ENCODE measurements at regions not wholly inside any gene's neighbourhood (a gene's known extent, or its start where the extent isn't known, plus 50 kb on each side); places are given as distances from the start of the nearest gene placed in this dataset.

DNA sequence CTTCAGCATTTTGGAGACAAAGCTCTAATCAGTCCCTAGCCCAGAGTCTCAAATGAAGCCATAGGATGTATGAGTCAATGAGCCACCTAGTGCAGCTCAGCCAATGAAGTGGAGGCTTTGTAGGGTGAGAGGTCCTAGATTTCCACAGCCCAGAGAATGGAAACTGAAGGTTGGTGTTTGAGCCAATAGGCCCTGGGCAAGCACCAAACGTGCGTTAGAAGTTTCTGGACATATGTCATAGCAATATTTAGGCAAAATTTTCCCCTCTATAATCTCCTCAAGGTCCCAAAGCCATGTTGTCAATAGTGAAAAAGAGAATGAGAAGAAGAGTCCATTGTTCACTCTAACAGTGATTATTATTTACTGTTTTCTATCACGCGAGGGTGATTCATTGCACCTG lies 361.3 kb downstream of the PLPP3 start:
- CTCF ChIA-PET, result no interaction called here
- H3K4me1 ChIP-seq (ENCODE audit: control extremely low read depth in 1 of 4, control insufficient read depth in 4 of 4, insufficient read depth in 4 of 4, low read length in 3 of 4), result no peaks in the 10 kb centered on the region
- H3K4me3 ChIP-seq (ENCODE audit: control insufficient read depth in 1 of 7, extremely low read depth in 1 of 7, insufficient read depth in 4 of 7, low read depth in 2 of 7, low read length in 6 of 7), result no peak overlapping the region
- peaks cover 0 to 2% (median 0%) of the 10 kb centered on the region in 5 experiments for H3K27me3 ChIP-seq (replicated peaks in 2 of 5; ENCODE audit: control insufficient read depth in 4 of 5, insufficient read depth in 5 of 5, low read length in 4 of 5)
- DNase-seq, result no peak
- WGBS (ENCODE audit: insufficient coverage), result 100% methylated on average over 2 of the region's 4 CpGs
- peaks cover 0 to 1% (median 0%) of the 10 kb centered on the region in 5 experiments for H3K9me3 ChIP-seq (ENCODE audit: control extremely low read depth in 1 of 5, control insufficient read depth in 4 of 5, insufficient read depth in 2 of 5, low read depth in 1 of 5, low read length in 4 of 5)
- POLR2A ChIA-PET, result no interaction called here
- H3K36me3 ChIP-seq (ENCODE audit: control insufficient read depth in 4 of 4, insufficient read depth in 4 of 4, low read length in 3 of 4), result no peaks in the 10 kb centered on the region
- H3K27ac ChIP-seq (ENCODE audit: insufficient read depth in 1 of 2, low read depth in 1 of 2, low read length in 2 of 2, poor library complexity in 1 of 2, severe bottlenecking in 2 of 2), result no peak overlapping the region

DNA sequence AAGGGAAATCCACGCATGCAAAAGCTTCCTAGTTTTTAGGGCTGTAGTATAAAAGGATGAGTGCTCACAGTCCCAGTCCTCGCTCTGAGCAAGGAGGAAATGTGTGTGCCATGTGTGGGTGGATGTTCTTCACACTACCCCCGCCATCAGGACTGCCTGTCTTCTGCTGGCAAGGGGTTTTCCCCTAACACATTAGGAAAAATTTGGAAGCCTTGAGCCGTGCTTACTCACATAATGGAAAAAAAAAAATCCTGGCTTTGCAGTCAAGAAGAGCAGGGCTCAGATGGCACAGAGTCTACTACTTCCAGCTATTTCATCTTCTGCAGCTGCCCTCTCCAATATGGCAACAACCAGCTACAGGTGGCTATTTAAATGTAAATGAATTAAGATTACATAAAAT lies 363.1 kb downstream of the PLPP3 start:
- ChIA-PET CTCF (no interaction called here), POLR2A (no interaction called here)
- H3K4me3 ChIP-seq (ENCODE audit: control insufficient read depth in 1 of 7, extremely low read depth in 1 of 7, insufficient read depth in 4 of 7, low read depth in 2 of 7, low read length in 6 of 7), result no peak overlapping the region
- H3K27ac ChIP-seq (ENCODE audit: insufficient read depth in 1 of 2, low read depth in 1 of 2, low read length in 2 of 2, poor library complexity in 1 of 2, severe bottlenecking in 2 of 2), result no peak overlapping the region
- peaks cover 0 to 1% (median 0%) of the 10 kb centered on the region in 5 experiments for H3K9me3 ChIP-seq (ENCODE audit: control extremely low read depth in 1 of 5, control insufficient read depth in 4 of 5, insufficient read depth in 2 of 5, low read depth in 1 of 5, low read length in 4 of 5)
- H3K4me1 ChIP-seq (ENCODE audit: control extremely low read depth in 1 of 4, control insufficient read depth in 4 of 4, insufficient read depth in 4 of 4, low read length in 3 of 4), result no peaks in the 10 kb centered on the region
- no CpG with 5 or more reads among the region's 4 CpGs for WGBS (ENCODE audit: insufficient coverage)
- no peak for DNase-seq
- no peaks in the 10 kb centered on the region for H3K36me3 ChIP-seq (ENCODE audit: control insufficient read depth in 4 of 4, insufficient read depth in 4 of 4, low read length in 3 of 4)
- peaks cover 0 to 2% (median 0%) of the 10 kb centered on the region in 5 experiments for H3K27me3 ChIP-seq (replicated peaks in 2 of 5; ENCODE audit: control insufficient read depth in 4 of 5, insufficient read depth in 5 of 5, low read length in 4 of 5)

DNA sequence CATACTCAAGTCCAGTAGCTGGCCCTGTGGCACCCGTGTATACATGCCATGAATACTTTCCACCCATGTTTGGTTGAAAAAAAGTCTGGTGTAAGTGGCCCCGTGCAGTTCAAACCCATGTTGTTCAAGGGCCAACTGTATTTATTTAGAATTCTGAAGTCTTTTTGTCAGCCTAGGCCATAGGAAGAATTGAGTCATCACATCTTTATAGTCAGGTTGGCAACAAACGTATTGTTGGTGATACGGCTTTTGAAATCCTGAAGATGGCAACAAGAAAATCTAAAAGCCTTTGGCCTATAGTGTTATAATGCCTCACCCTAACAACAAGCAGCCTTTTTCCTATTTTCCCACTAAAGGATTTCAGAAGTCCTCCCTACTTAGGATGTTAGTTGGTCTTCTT lies 363.6 kb downstream of the PLPP3 start:
- WGBS (ENCODE audit: insufficient coverage), result 95% methylated on average over 4 of the region's 4 CpGs
- CTCF ChIA-PET, result no interaction called here

DNA sequence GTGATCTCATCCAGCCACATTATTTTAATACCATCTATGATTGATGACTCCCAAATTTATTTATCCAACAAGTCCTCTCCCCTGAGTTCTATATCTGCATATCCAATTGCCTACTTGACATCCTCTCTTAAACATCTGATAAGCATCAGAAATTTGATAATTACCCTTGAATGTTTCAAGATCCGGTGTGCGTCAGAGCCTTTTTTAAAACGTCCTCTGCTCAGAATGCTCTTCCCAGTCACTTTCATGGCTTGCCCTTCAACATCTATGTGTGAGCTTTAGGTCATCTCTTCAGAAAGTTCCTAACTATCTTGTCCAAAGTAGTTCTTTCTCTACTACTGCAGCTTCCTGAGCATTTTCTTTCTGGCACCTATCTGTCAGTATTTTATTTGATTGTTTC lies 364.3 kb downstream of the PLPP3 start:
- WGBS (ENCODE audit: insufficient coverage), result 98% methylated on average over 3 of the region's 3 CpGs
- Histone ChIP-seq H3K9me3 (ENCODE audit: control extremely low read depth in 1 of 5, control insufficient read depth in 4 of 5, insufficient read depth in 2 of 5, low read depth in 1 of 5, low read length in 4 of 5) (peaks cover 0 to 1% (median 0%) of the 10 kb centered on the region in 5 experiments), H3K4me1 (ENCODE audit: control extremely low read depth in 1 of 4, control insufficient read depth in 4 of 4, insufficient read depth in 4 of 4, low read length in 3 of 4) (no peaks in the 10 kb centered on the region), H3K27me3 (replicated peaks in 2 of 5; ENCODE audit: control insufficient read depth in 4 of 5, insufficient read depth in 5 of 5, low read length in 4 of 5) (peaks cover 0 to 2% (median 0%) of the 10 kb centered on the region in 5 experiments), H3K4me3 (ENCODE audit: control insufficient read depth in 1 of 7, extremely low read depth in 1 of 7, insufficient read depth in 4 of 7, low read depth in 2 of 7, low read length in 6 of 7) (no peak overlapping the region), H3K36me3 (ENCODE audit: control insufficient read depth in 4 of 4, insufficient read depth in 4 of 4, low read length in 3 of 4) (no peaks in the 10 kb centered on the region), H3K27ac (ENCODE audit: insufficient read depth in 1 of 2, low read depth in 1 of 2, low read length in 2 of 2, poor library complexity in 1 of 2, severe bottlenecking in 2 of 2) (no peak overlapping the region)
- ChIA-PET POLR2A (no interaction called here), CTCF (no interaction called here)
- DNase-seq, result no peak

More for the DNA sequence above, 363.6 kb downstream of the PLPP3 start:
- Histone ChIP-seq H3K4me1 (ENCODE audit: control extremely low read depth in 1 of 4, control insufficient read depth in 4 of 4, insufficient read depth in 4 of 4, low read length in 3 of 4) (no peaks in the 10 kb centered on the region), H3K9me3 (ENCODE audit: control extremely low read depth in 1 of 5, control insufficient read depth in 4 of 5, insufficient read depth in 2 of 5, low read depth in 1 of 5, low read length in 4 of 5) (peaks cover 0 to 1% (median 0%) of the 10 kb centered on the region in 5 experiments), H3K4me3 (ENCODE audit: control insufficient read depth in 1 of 7, extremely low read depth in 1 of 7, insufficient read depth in 4 of 7, low read depth in 2 of 7, low read length in 6 of 7) (no peak overlapping the region), H3K27ac (ENCODE audit: insufficient read depth in 1 of 2, low read depth in 1 of 2, low read length in 2 of 2, poor library complexity in 1 of 2, severe bottlenecking in 2 of 2) (no peak overlapping the region), H3K36me3 (ENCODE audit: control insufficient read depth in 4 of 4, insufficient read depth in 4 of 4, low read length in 3 of 4) (no peaks in the 10 kb centered on the region), H3K27me3 (replicated peaks in 2 of 5; ENCODE audit: control insufficient read depth in 4 of 5, insufficient read depth in 5 of 5, low read length in 4 of 5) (peaks cover 0 to 2% (median 0%) of the 10 kb centered on the region in 5 experiments)
- POLR2A ChIA-PET, result no interaction called here
- DNase-seq, result no peak

DNA sequence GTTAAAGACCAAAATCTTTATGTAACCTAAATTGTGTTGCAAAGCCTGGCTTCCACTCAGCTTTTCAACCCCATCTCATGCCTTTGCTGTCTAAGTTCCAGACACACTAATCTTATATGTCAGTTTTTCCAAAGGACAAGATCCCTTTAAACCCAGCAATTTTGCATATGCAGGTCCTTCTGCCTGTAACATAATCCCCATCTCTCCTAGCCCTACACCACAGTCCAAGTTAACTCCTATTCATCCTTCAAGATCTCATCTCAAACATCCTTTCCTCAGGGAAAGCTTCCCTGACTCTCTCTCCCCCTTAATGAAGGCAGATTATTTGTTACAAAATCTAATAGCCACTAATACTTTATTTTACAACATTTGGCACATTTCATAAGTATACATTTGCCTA lies 366.3 kb downstream of the PLPP3 start:
- Histone ChIP-seq H3K27me3 (replicated peaks in 2 of 5; ENCODE audit: control insufficient read depth in 4 of 5, insufficient read depth in 5 of 5, low read length in 4 of 5) (peaks cover 0 to 2% (median 0%) of the 10 kb centered on the region in 5 experiments), H3K27ac (ENCODE audit: insufficient read depth in 1 of 2, low read depth in 1 of 2, low read length in 2 of 2, poor library complexity in 1 of 2, severe bottlenecking in 2 of 2) (no peak overlapping the region), H3K36me3 (ENCODE audit: control insufficient read depth in 4 of 4, insufficient read depth in 4 of 4, low read length in 3 of 4) (no peaks in the 10 kb centered on the region), H3K4me1 (ENCODE audit: control extremely low read depth in 1 of 4, control insufficient read depth in 4 of 4, insufficient read depth in 4 of 4, low read length in 3 of 4) (no peaks in the 10 kb centered on the region), H3K4me3 (ENCODE audit: control insufficient read depth in 1 of 7, extremely low read depth in 1 of 7, insufficient read depth in 4 of 7, low read depth in 2 of 7, low read length in 6 of 7) (no peak overlapping the region), H3K9me3 (ENCODE audit: control extremely low read depth in 1 of 5, control insufficient read depth in 4 of 5, insufficient read depth in 2 of 5, low read depth in 1 of 5, low read length in 4 of 5) (peaks cover 0 to 2% (median 0%) of the 10 kb centered on the region in 5 experiments)
- no peak for DNase-seq
- ChIA-PET POLR2A (no interaction called here), CTCF (no interaction called here)

DNA sequence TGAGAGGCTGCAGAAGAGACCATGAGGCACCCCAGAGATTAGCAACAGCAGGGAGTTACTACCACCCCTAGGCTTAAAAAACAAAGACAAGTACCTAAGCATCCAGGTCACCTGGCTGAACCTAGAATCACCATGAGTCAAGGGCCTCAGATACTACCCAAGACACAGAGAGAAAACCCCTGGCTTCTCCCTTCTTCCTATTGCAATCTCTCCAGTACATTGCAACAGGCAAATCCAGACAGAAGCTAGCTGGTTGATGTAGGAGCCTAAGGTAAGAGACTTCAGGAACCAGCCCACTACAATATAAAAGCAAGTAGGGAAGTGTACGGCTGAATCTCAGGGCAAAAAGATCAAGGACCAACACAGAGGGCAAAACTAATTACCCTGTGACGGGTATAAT lies 367.2 kb downstream of the PLPP3 start:
- Histone ChIP-seq H3K9me3 (ENCODE audit: control extremely low read depth in 1 of 5, control insufficient read depth in 4 of 5, insufficient read depth in 2 of 5, low read depth in 1 of 5, low read length in 4 of 5) (peaks cover 0 to 8% (median 2%) of the 10 kb centered on the region in 5 experiments), H3K4me1 (ENCODE audit: control extremely low read depth in 1 of 4, control insufficient read depth in 4 of 4, insufficient read depth in 4 of 4, low read length in 3 of 4) (no peaks in the 10 kb centered on the region), H3K4me3 (ENCODE audit: control insufficient read depth in 1 of 7, extremely low read depth in 1 of 7, insufficient read depth in 4 of 7, low read depth in 2 of 7, low read length in 6 of 7) (no peak overlapping the region), H3K27ac (ENCODE audit: insufficient read depth in 1 of 2, low read depth in 1 of 2, low read length in 2 of 2, poor library complexity in 1 of 2, severe bottlenecking in 2 of 2) (no peak overlapping the region), H3K36me3 (ENCODE audit: control insufficient read depth in 4 of 4, insufficient read depth in 4 of 4, low read length in 3 of 4) (no peaks in the 10 kb centered on the region), H3K27me3 (replicated peaks in 2 of 5; ENCODE audit: control insufficient read depth in 4 of 5, insufficient read depth in 5 of 5, low read length in 4 of 5) (peaks cover 0 to 2% (median 0%) of the 10 kb centered on the region in 5 experiments)
- ChIA-PET CTCF (no interaction called here), POLR2A (no interaction called here)
- WGBS (ENCODE audit: insufficient coverage), result no CpG with 5 or more reads among the region's 2 CpGs
- DNase-seq, result no peak

DNA sequence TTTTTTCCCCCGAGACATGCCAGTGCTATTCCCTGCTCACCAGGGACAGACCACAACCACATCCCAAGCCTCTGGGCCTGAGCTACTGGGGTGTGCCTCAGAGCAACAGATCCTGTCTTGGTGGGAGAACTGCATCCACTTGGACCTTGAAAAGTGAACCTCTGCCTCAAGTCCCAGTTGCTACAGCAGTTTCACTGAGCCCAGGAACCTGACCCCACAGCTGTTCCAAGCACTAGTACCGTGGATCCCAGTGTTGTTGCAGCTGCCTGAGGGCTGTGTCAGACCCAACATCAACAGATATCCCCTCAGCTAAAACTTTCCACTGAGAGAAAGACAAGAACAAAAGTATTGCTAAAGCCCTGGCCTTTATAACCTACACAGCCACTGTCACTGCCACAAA lies 373.0 kb downstream of the PLPP3 start:
- ChIA-PET POLR2A (no interaction called here), CTCF (no interaction called here)
- H3K4me3 ChIP-seq (ENCODE audit: control insufficient read depth in 1 of 7, extremely low read depth in 1 of 7, insufficient read depth in 4 of 7, low read depth in 2 of 7, low read length in 6 of 7), result no peak overlapping the region
- no peak for DNase-seq
- no peaks in the 10 kb centered on the region for H3K4me1 ChIP-seq (ENCODE audit: control extremely low read depth in 1 of 4, control insufficient read depth in 4 of 4, insufficient read depth in 4 of 4, low read length in 3 of 4)
- H3K36me3 ChIP-seq (ENCODE audit: control insufficient read depth in 4 of 4, insufficient read depth in 4 of 4, low read length in 3 of 4), result no peaks in the 10 kb centered on the region
- H3K27me3 ChIP-seq (replicated peaks in 2 of 5; ENCODE audit: control insufficient read depth in 4 of 5, insufficient read depth in 5 of 5, low read length in 4 of 5), result no peaks in the 10 kb centered on the region
- H3K27ac ChIP-seq (ENCODE audit: insufficient read depth in 1 of 2, low read depth in 1 of 2, low read length in 2 of 2, poor library complexity in 1 of 2, severe bottlenecking in 2 of 2), result no peak overlapping the region
- WGBS (ENCODE audit: insufficient coverage), result 95% methylated on average over 2 of the region's 2 CpGs
- H3K9me3 ChIP-seq (ENCODE audit: control extremely low read depth in 1 of 5, control insufficient read depth in 4 of 5, insufficient read depth in 2 of 5, low read depth in 1 of 5, low read length in 4 of 5), result peaks cover 2 to 15% (median 5%) of the 10 kb centered on the region in 5 experiments

Measured in common myeloid progenitor, CD34-positive (primary cell).